ENCODE measurements at regions not wholly inside any gene's neighbourhood (a gene's known extent, or its start where the extent isn't known, plus 50 kb on each side); places are given as distances from the start of the nearest gene placed in this dataset.
"Not testable (repeated sequence)": the region's sequence is repeated elsewhere in the genome, so short reads cannot be mapped to it uniquely, and the experiment has no call there.

DNA sequence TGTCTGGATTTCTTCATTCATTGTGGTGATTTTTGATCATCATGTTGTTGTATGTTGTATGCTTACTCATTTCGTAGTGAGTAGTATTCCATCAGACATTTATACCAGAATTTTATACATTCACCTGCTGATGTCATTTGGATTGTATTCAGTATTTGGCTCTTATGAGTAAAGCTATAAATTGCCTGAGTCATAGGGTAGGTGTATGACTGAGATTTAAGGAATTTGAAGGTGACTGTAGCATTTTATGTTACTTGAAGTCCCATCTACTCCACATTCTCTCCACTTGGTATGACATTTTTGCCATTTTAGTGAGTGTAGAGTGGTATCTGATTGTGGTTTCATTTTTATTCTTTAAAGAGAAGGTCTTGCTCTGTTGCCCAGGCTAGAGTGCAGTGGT lies 548.2 kb downstream of the TBC1D22A start:
- Histone ChIP-seq H3K4me1 (ENCODE audit: insufficient read depth, low read length) (no peaks in the 10 kb centered on the region), H2AFZ (ENCODE audit: low read depth, low read length) (no peak overlapping the region), H3K9me3 (ENCODE audit: low read length) (no peaks in the 10 kb centered on the region), H3K27me3 (ENCODE audit: insufficient read depth, low read length) (no peaks in the 10 kb centered on the region), H3K4me3 (ENCODE audit: low read length) (no peak overlapping the region), H3K36me3 (ENCODE audit: insufficient read depth, low read length) (no peaks in the 10 kb centered on the region)

DNA sequence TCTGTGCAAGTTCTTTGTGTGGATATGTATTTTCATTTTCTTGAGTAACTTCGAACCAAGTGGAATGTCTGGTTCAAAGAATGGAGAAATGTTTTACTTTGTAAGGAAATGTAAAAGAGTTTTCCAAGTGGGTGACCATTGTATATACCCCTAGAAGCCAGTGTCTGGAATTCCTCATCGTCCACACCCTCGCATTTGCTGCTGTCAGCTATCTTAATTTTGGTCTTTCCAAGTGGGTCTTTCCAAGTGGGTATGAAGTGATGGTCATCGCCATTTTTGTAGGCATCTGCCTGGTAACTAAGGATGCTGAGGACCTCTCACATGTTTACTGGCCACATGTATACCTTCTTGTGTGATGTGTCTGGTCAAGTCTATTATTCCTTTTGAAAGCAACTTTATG lies 547.5 kb downstream of the TBC1D22A start:
- H3K9me3 ChIP-seq (ENCODE audit: low read length) = no peaks in the 10 kb centered on the region
- H3K27me3 ChIP-seq (ENCODE audit: insufficient read depth, low read length) = no peaks in the 10 kb centered on the region
- no peaks in the 10 kb centered on the region for H3K4me1 ChIP-seq (ENCODE audit: insufficient read depth, low read length)

DNA sequence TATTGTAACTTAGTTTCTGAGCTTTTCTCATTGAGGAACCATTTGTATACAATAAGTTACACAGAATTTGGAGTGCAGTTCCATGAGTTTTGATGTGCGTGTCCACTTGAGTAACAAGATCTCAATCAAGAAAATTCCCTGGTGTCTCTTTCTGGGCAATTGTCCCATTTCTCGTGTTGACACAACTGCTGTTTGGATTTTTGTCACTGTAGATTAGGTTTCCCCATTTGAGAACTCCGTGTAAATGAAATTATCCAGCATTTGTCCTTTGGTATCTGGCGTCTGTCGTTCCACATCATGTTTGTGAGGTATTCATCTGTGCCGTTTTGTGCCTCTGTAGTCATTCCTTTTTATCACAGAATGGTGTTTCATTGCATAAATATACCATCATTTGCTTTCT lies 547.0 kb downstream of the TBC1D22A start:
- Histone ChIP-seq H3K27me3 (ENCODE audit: insufficient read depth, low read length) (no peaks in the 10 kb centered on the region), H3K4me3 (ENCODE audit: low read length) (no peak overlapping the region), H3K9me3 (ENCODE audit: low read length) (no peaks in the 10 kb centered on the region), H3K36me3 (ENCODE audit: insufficient read depth, low read length) (no peaks in the 10 kb centered on the region), H3K4me1 (ENCODE audit: insufficient read depth, low read length) (no peaks in the 10 kb centered on the region), H2AFZ (ENCODE audit: low read depth, low read length) (no peak overlapping the region)

More for the DNA sequence above, 547.5 kb downstream of the TBC1D22A start:
- H2AFZ ChIP-seq (ENCODE audit: low read depth, low read length) = no peak overlapping the region
- H3K36me3 ChIP-seq (ENCODE audit: insufficient read depth, low read length) = no peaks in the 10 kb centered on the region
- no peak overlapping the region for H3K4me3 ChIP-seq (ENCODE audit: low read length)

DNA sequence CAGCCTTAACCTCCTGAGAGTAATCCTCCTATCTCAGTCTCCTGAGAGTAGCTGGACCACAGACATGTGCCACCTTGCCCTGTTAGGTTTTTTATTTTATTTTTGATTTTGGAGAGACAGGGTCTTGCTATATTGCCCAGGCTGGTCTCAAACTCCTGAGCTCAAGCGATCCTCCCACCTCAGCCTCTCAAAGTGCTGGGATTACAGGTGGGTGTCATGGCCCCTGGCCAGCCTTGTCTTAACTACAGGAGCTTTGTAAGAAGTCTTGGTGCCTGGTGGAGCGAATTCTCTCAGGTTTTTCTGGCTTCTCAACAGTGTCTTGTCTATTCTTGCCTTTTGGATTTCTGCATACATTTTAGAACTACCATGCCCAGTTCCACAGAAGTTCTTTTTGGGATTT lies 546.4 kb downstream of the TBC1D22A start:
- no peaks in the 10 kb centered on the region for H3K9me3 ChIP-seq (ENCODE audit: low read length)
- no peaks in the 10 kb centered on the region for H3K27me3 ChIP-seq (ENCODE audit: insufficient read depth, low read length)
- H3K4me1 ChIP-seq (ENCODE audit: insufficient read depth, low read length) = no peaks in the 10 kb centered on the region
- no peak overlapping the region for H2AFZ ChIP-seq (ENCODE audit: low read depth, low read length)
- no peaks in the 10 kb centered on the region for H3K36me3 ChIP-seq (ENCODE audit: insufficient read depth, low read length)
- H3K4me3 ChIP-seq (ENCODE audit: low read length) = no peak overlapping the region

DNA sequence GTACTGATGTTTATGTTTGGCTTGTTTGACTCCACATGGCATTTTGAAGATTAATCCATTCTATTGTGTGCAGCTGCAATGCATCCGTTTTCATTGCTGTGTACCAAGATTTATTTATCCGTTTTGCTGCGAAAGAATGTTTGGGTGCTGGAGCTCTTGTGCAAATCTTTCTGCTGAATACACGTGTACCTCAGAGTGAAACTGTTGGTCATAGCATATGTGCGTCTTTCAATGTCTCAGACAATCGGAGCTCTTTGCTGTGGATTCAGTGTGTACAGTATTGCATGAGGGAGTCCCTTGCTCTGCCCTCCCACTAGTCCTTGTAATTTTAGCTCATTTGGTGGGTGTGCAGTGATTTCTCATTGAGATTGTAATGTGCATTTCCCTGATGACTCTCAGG lies 545.4 kb downstream of the TBC1D22A start:
- no peak overlapping the region for H3K4me3 ChIP-seq (ENCODE audit: low read length)
- no peak overlapping the region for H2AFZ ChIP-seq (ENCODE audit: low read depth, low read length)
- no peaks in the 10 kb centered on the region for H3K9me3 ChIP-seq (ENCODE audit: low read length)
- no peaks in the 10 kb centered on the region for H3K4me1 ChIP-seq (ENCODE audit: insufficient read depth, low read length)
- H3K27me3 ChIP-seq (ENCODE audit: insufficient read depth, low read length) = no peaks in the 10 kb centered on the region
- no peaks in the 10 kb centered on the region for H3K36me3 ChIP-seq (ENCODE audit: insufficient read depth, low read length)

DNA sequence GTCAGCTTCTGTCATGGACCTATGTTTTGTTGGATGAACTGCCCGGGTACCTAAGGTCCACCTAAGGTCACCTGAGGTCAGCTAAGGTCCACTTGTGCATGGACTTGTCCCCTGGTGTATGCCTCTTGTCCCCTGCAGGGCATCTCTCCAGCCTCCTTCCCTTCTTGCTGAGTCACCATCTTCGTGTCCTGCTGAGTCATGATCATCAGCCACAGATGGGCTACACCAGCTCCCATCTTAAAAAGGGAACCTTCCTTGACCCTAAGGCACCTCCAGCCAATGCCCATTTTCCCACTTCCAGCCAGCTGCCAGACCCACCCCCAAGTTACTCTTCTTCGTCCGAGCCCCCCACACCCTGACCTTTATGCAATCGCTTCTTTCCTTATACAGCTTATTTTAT lies 544.9 kb downstream of the TBC1D22A start:
- Histone ChIP-seq H3K4me1 (ENCODE audit: insufficient read depth, low read length) (no peaks in the 10 kb centered on the region), H3K4me3 (ENCODE audit: low read length) (no peak overlapping the region), H3K36me3 (ENCODE audit: insufficient read depth, low read length) (no peaks in the 10 kb centered on the region), H3K9me3 (ENCODE audit: low read length) (no peaks in the 10 kb centered on the region), H3K27me3 (ENCODE audit: insufficient read depth, low read length) (no peaks in the 10 kb centered on the region), H2AFZ (ENCODE audit: low read depth, low read length) (no peak overlapping the region)

DNA sequence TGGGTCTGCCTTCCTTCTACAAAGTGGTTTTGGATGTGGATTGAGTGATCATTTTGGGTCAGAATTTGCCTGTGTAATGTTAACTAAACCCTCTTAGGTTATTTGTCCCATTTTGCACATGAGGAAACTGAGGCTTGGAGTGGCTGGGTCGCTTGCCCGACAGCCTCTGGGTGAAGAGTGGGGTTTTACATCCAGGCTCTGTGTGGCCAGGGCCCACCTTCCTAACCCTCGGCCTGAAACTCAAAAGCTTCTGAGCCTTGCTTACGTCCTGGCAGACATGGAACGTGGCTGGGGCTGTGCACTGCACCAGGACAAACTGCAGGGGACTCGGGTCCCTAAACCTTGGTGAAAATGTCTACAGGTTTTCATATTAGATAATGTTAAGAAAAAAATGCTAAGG lies 542.4 kb downstream of the TBC1D22A start:
- Histone ChIP-seq H3K27me3 (ENCODE audit: insufficient read depth, low read length) (no peaks in the 10 kb centered on the region), H3K9me3 (ENCODE audit: low read length) (no peaks in the 10 kb centered on the region), H3K36me3 (ENCODE audit: insufficient read depth, low read length) (no peaks in the 10 kb centered on the region), H2AFZ (ENCODE audit: low read depth, low read length) (no peak overlapping the region), H3K4me1 (ENCODE audit: insufficient read depth, low read length) (no peaks in the 10 kb centered on the region), H3K4me3 (ENCODE audit: low read length) (no peak overlapping the region)

DNA sequence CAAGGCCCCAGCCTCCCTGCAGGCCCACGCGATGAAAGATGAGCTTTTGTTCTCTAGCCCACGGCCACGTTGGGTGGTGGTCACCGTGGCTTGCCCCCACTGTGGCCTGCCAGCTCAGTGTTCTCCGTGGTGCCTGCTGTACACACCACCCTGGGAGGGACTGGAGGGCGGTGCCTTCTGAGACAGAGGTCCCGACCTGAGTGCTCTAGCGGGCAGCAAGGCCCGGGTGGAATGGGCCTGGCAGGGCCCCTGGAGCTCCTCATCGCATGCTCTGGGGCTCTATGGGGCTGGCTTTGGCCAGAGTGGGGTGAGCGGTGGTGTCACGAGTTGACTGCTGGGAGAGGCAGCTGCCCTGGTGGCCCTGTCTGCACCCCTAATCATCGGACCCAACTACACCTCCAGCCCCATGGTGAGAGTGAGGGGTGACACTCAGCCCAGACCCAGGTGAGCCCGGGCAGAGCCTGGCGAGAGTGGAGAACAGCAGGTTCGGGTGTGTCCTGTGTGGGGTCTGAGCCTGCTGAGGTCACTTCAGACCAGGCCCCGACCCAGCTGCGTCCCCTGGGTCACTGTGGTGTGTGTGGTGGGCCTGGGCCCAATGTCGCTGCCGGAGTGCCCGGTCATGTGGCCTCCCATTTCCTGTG lies 541.9 kb downstream of the TBC1D22A start:
- H3K4me3 ChIP-seq (ENCODE audit: low read length) = no peak overlapping the region
- no peaks in the 10 kb centered on the region for H3K9me3 ChIP-seq (ENCODE audit: low read length)
- H2AFZ ChIP-seq (ENCODE audit: low read depth, low read length) = no peak overlapping the region
- H3K27me3 ChIP-seq (ENCODE audit: insufficient read depth, low read length) = no peaks in the 10 kb centered on the region
- H3K4me1 ChIP-seq (ENCODE audit: insufficient read depth, low read length) = no peaks in the 10 kb centered on the region
- no peaks in the 10 kb centered on the region for H3K36me3 ChIP-seq (ENCODE audit: insufficient read depth, low read length)

DNA sequence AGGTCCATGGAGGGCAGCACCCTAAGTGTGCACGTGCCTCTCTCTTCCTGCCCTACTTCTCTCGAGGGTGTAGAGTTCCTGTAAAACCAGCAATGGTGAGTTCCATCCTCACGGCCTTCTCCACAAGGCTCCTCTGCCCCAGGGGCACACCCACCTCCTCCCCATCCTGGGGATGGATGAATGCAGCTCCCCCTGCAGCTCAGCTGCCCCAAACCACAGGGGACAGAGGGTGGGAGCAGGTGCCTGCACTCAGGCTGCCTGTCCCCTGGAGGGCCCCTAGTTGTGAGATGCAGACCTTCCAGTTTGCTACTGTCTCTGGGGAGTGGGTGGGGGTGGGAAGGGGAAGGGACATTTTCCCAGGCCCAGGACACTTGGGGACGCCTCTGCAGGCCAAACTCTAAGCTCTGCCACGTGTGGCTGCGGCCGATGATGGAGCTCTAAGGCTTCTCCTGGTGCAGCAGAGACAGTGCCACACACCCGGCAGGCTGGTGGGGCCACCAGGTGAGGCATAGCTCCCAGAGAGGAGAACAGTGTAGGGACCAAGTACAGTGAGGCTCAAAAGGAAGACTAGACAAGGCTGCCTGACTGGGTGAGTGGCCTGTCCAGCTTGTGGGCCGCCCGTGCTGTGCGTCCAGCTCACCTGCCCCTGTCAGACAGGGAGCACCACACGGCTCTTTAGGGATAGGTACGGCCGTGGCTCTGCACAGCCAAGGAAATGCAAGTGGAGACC lies 540.9 kb downstream of the TBC1D22A start:
- H3K9me3 ChIP-seq (ENCODE audit: low read length) = no peaks in the 10 kb centered on the region
- no peaks in the 10 kb centered on the region for H3K36me3 ChIP-seq (ENCODE audit: insufficient read depth, low read length)
- peaks cover 5% of the 10 kb centered on the region for H3K27me3 ChIP-seq (ENCODE audit: insufficient read depth, low read length)
- H3K4me3 ChIP-seq (ENCODE audit: low read length) = no peak overlapping the region
- H2AFZ ChIP-seq (ENCODE audit: low read depth, low read length) = no peak overlapping the region
- no peaks in the 10 kb centered on the region for H3K4me1 ChIP-seq (ENCODE audit: insufficient read depth, low read length)

DNA sequence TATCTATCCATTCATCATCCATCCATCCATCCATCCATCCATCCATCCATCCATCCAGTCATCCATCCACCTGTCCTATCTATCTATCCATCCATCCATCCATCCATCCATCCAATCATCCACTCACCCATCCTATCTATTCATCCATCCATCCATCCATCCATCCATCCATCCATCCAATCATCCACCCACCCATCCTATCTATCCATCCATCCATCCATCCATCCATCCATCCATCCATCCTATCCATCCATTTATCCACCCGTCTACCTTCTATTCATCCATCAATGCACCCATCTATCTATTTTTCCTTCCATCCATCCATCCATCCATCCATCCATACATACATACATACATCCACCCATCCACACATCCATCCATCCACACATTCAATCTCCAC lies 540.1 kb downstream of the TBC1D22A start:
- H2AFZ ChIP-seq (ENCODE audit: low read depth, low read length); H3K4me1 ChIP-seq (ENCODE audit: insufficient read depth, low read length); H3K4me3 ChIP-seq (ENCODE audit: low read length); H3K27me3 ChIP-seq (ENCODE audit: insufficient read depth, low read length); H3K36me3 ChIP-seq (ENCODE audit: insufficient read depth, low read length); H3K9me3 ChIP-seq (ENCODE audit: low read length): not testable (repeated sequence)

DNA sequence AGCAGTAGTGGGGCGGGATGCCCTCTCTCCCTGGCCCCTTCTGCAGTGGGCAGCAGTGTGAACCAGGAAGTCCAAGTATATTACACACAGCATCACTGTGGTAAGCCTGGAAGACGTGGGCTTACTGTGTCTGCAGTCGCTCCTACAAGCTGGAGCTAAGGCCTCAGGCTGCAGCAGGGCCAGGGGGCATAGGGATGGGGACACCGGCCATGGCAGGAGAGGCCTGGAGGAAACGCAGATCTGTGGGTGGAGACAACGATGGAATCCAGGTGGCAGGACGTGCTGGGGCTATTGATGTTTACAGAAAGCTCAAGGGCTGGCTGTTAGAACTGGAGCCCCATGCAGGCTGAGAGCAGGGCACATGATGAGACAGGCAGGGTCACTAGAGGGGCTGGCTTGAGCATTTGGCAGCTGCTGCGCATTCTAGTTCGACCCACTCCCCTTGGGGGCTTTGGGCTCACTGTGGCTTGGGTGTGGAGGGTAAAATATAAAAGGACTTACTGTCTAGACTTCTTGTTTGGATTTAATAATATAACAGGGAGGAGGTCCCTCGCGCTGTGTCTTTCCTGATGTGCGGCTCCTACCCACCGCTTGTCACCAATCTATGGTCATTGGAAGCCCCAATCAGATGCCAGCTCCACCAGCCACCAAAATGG lies 539.5 kb downstream of the TBC1D22A start:
- Histone ChIP-seq H3K27me3 (ENCODE audit: insufficient read depth, low read length) (peaks cover 5% of the 10 kb centered on the region), H3K36me3 (ENCODE audit: insufficient read depth, low read length) (no peaks in the 10 kb centered on the region), H2AFZ (ENCODE audit: low read depth, low read length) (no peak overlapping the region), H3K4me1 (ENCODE audit: insufficient read depth, low read length) (no peaks in the 10 kb centered on the region), H3K4me3 (ENCODE audit: low read length) (no peak overlapping the region), H3K9me3 (ENCODE audit: low read length) (no peaks in the 10 kb centered on the region)

DNA sequence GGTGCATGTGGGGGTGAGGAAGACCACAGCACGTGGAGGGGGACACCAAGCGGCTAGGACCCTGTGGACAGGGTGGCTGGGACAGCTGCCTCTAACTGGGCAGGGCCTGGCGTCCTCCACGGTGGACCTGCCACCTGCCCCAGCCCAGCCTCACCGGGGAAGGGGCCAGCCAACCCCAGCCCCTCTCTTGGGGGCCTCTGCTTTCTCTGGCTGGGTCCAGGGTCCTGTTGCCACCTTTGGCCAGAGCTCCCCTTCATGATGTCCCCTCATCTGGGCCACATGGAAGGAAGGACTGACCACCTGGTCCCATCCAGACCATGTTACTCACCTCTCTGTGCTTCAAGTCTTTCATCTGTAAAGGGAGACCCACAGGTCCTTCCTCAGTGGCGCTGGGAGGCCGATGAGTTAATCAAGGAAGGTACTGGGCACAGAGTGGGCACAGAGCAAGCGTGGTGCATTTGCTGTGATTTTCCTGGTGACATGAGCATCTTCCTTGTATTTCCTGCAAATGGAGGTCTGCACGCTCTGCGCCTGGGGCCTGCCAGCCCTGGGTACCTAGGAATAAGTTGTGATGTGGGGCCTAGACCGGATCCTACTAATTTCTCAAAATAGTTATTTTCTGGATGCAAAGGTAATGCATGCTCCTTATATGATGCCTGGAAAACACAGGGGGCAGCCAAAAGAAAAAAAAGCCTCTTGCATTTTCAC lies 538.4 kb downstream of the TBC1D22A start:
- Histone ChIP-seq H2AFZ (ENCODE audit: low read depth, low read length) (no peak overlapping the region), H3K27me3 (ENCODE audit: insufficient read depth, low read length) (peaks cover 5% of the 10 kb centered on the region), H3K36me3 (ENCODE audit: insufficient read depth, low read length) (no peaks in the 10 kb centered on the region), H3K4me3 (ENCODE audit: low read length) (no peak overlapping the region), H3K4me1 (ENCODE audit: insufficient read depth, low read length) (no peaks in the 10 kb centered on the region), H3K9me3 (ENCODE audit: low read length) (no peaks in the 10 kb centered on the region)

All from neuron (in vitro differentiated cells).